ENCODE measurements at regions not wholly inside any gene's neighbourhood (a gene's known extent, or its start where the extent isn't known, plus 50 kb on each side); places are given as distances from the start of the nearest gene placed in this dataset.

DNA sequence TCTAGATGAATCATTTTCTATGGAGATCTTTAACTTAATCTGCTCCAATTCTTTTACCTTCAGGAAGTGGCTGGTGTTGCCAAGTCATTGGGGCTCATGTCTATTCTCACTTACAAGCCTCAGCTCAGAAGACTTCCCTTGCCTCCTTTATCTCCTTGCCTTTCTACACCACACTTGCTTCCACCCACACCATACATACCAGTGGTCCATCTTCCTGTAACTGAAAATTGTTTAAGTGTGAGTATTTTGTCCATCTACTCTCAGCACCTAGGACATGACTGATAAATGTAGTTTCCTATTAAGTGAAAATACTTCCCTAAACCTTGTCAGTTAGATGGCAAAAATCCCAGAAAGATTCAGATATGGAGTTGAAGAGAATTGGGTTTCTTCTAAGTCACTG lies 199.7 kb upstream of the CPNE8 start:
- DNase-seq (ENCODE audit: low spot score in 2 of 2) = no peak
- in situ Hi-C loops (cut with MboI; ENCODE audit: low sequenced_read_pairs) = loop anchor here (25.0 kb wide), 2 partner anchors 157 to 768 kb away; no protein-coding TSS in a partner anchor
- H3K4me3 ChIP-seq = no peak overlapping the region

DNA sequence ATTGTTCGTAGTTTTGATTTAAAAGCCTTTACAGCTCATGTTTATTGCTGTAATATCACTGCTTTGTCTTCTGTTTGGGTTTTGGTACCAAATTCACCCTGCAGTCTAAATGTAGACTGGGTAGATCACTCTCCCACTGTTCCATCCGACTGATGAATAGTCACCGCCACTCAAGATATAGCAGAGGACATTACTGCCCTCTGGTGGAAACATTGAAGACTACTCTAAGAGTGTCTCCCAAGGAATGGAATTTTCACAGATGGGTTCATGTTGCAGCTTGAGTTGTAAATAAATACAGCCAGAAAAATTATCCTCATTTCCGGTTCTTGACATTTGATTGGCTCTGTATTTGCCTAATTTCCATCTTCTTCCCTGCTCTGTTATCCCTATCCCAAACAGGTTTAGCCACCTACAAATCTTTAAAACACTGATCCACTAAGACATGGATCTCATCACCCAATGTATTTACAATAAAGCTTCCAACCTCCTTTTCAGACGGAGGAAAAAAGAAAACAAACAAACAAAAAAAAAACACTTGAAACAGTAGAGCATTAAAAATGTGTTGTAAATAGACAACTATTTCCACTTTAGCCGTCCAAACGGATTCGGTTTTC lies 198.3 kb upstream of the CPNE8 start:
- Histone ChIP-seq H3K4me3 (no peak overlapping the region), H3K27me3 (ENCODE audit: low read depth) (no peaks in the 10 kb centered on the region), H3K36me3 (replicated peaks) (no peaks in the 10 kb centered on the region), H3K9me3 (no peaks in the 10 kb centered on the region), H3K4me1 (peaks cover 13% of the 10 kb centered on the region)
- in situ Hi-C loops (cut with MboI; ENCODE audit: low sequenced_read_pairs) = loop anchor here (5.0 to 25.0 kb wide), 3 partner anchors 159 to 766 kb away; partner anchors contain the start of gene CPNE8
- DNase-seq (ENCODE audit: low spot score in 2 of 2) = peak; percentile 59 to 84

More for the DNA sequence above, 199.7 kb upstream of the CPNE8 start:
- no peaks in the 10 kb centered on the region for H3K9me3 ChIP-seq
- H3K36me3 ChIP-seq (replicated peaks) = no peaks in the 10 kb centered on the region
- peaks cover 13% of the 10 kb centered on the region for H3K4me1 ChIP-seq
- no peaks in the 10 kb centered on the region for H3K27me3 ChIP-seq (ENCODE audit: low read depth)

DNA sequence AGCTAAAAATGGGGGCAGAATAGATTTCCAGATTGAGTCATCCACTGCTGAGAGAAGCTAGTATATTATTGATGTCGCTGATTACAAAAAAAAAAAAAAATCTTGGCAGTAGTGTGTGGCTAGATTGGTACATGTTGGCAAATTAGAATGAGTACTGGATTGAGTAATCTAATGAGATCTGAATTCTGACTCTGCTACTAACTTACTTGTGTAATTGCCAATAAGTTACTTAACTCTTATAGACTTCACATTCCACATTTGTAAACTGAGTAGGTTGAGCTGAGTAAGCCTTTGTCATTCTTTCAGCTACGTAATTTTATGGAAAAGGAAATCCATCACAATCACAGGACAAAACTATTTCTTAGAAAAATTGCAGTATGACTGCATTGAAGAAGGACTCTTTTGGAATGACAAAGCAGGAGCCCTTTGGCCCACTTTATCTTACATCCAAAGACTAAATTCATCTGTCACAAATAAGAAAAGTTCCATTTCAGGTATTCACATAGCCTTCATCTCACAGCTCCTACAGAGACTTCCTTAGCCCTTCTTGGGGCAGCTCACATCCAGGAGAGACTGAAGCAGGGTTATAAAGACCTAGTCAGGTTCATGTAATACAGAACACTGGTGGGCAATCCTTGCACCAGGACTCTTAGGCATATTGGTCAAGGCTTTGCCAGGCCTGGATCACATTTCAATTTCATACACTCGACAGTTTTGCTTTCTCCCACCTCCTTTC lies 197.3 kb upstream of the CPNE8 start:
- no peaks in the 10 kb centered on the region for H3K27me3 ChIP-seq (ENCODE audit: low read depth)
- H3K36me3 ChIP-seq (replicated peaks) = no peaks in the 10 kb centered on the region
- H3K4me1 ChIP-seq = peaks cover 13% of the 10 kb centered on the region
- no peaks in the 10 kb centered on the region for H3K9me3 ChIP-seq
- no peak overlapping the region for H3K4me3 ChIP-seq
- in situ Hi-C loops (cut with MboI; ENCODE audit: low sequenced_read_pairs) = loop anchor here (5.0 to 25.0 kb wide), 3 partner anchors 160 to 765 kb away; partner anchors contain the start of gene CPNE8
- DNase-seq (ENCODE audit: low spot score in 2 of 2) = peak in 1 of 2 experiments; percentile 77

DNA sequence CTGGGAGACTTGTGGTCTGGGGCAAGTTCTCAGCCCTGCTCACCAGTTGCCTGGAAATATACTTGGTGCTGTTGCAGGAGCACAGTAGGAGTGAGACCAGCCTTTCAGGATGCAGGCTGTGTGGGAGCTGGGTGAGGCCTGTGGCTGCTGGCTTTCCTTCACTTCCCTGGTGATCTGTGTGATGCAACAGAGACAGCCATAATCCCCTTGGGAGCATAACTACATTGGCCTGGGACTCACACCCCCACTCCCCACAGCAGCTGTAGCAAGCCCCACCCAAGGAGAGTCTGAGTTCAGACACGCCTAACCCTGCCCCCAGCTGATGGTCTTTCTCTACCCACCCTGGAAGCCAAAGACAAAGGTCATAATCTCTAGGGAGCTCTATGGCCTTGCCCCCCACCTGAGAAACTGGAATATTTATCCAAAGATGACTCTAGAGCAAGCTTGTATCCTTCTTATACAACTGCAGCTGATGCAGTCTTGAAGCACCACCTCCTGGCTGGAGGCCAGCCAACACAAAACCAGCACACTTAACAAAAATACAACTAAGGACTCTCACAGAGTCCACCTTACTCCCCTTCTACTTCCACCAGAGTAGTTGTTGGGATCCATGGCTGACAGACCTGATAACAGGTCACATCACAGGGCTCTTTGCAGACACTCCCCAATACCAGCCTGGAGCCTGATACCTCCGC lies 190.4 kb upstream of the CPNE8 start:
- H3K4me3 ChIP-seq = no peak overlapping the region
- peaks cover 25% of the 10 kb centered on the region for H3K4me1 ChIP-seq
- no peaks in the 10 kb centered on the region for H3K27me3 ChIP-seq (ENCODE audit: low read depth)
- no peaks in the 10 kb centered on the region for H3K9me3 ChIP-seq
- in situ Hi-C loops (cut with MboI; ENCODE audit: low sequenced_read_pairs) = no loop called here
- no peak for DNase-seq (ENCODE audit: low spot score in 2 of 2)
- H3K36me3 ChIP-seq (replicated peaks) = no peaks in the 10 kb centered on the region

DNA sequence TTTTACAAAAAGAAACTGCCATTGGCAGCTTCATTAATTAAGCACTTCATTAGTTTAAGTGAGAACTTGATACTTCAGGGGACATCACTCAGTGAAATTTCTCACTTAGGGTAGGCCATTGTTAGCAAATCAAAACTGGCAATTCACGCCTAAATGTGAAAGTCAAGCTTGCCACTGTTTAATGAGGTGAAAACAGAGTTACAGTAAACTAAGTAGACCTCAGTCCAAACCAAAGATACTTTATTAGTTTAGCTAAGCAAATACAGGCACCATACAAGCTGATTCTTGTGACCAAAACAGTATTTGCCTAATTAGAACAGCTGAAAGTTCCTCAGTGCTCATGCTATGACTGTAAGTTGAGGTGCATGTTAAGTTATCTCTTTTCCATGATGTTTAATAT lies 176.5 kb upstream of the CPNE8 start:
- Histone ChIP-seq H3K9me3 (no peaks in the 10 kb centered on the region), H3K27me3 (ENCODE audit: low read depth) (no peaks in the 10 kb centered on the region), H3K4me1 (peaks cover 7% of the 10 kb centered on the region; the same call in 1 of the 2 replicates), H3K4me3 (no peak overlapping the region), H3K36me3 (replicated peaks) (no peaks in the 10 kb centered on the region)
- in situ Hi-C loops (cut with MboI; ENCODE audit: low sequenced_read_pairs) = no loop called here
- no peak for DNase-seq (ENCODE audit: low spot score in 2 of 2)

DNA sequence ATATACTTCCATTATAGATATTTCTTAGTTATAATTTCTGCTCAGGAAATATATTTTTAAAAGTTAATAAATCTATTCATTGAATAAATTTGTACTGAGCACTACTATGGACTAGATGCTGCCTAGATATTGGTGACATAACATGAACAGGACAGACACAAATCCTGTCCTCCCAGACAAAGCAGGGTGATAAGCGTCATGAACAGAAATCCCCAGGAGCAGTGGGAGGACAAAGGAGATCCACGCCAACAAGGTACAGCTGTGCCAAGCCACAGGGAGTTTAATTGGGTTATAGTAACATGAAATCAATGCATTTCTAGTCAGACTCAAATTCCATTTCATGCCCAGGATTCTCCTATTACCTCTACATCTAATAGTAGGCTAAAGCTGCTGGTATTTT lies 171.8 kb upstream of the CPNE8 start:
- H3K36me3 ChIP-seq (replicated peaks) = no peaks in the 10 kb centered on the region
- in situ Hi-C loops (cut with MboI; ENCODE audit: low sequenced_read_pairs) = no loop called here
- H3K4me1 ChIP-seq = peaks cover 11% of the 10 kb centered on the region
- no peaks in the 10 kb centered on the region for H3K27me3 ChIP-seq (ENCODE audit: low read depth)
- H3K4me3 ChIP-seq = no peak overlapping the region
- DNase-seq (ENCODE audit: low spot score in 2 of 2) = no peak
- no peaks in the 10 kb centered on the region for H3K9me3 ChIP-seq

DNA sequence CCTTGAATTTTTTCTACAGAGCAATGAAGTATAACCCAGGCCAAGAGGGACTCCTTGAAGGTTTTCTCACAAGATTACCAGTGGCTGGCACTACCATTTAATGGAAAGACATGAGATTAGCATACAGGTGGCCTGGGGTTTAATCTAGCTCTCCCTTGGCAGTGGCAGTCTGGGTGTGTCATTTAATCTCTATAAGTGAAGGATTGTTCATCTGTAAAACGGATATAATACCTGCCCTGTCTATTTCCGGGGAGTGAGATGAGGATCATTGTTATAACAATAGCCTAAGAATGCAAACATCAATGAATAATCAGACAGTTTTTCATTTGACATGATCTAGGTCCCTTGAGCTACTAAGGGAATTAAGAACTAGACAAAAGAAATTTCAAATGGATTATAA lies 168.7 kb upstream of the CPNE8 start:
- no peak for DNase-seq (ENCODE audit: low spot score in 2 of 2)

DNA sequence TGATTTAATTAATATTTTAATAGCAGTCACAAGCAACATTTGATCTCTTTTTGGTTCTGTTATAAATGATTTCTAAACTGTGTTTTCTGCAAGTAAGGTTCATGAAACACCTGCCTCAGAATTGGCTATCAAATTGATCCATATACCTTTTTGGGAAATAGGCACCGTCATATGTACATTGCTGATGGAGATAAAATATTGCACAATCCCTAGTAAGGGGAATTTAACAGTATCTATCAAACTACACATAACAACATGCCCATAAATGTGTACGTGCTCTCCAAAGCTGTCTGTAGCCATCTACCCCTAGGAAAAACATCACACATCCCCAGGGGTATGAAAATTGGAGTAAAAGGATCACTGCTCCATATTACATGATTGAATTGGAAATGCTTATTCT lies 167.3 kb upstream of the CPNE8 start:
- in situ Hi-C loops (cut with MboI; ENCODE audit: low sequenced_read_pairs) = no loop called here
- no peaks in the 10 kb centered on the region for H3K9me3 ChIP-seq
- H3K36me3 ChIP-seq (replicated peaks) = no peaks in the 10 kb centered on the region
- DNase-seq (ENCODE audit: low spot score in 2 of 2) = no peak
- H3K4me1 ChIP-seq = peaks cover 4% of the 10 kb centered on the region
- H3K27me3 ChIP-seq (ENCODE audit: low read depth) = no peaks in the 10 kb centered on the region
- H3K4me3 ChIP-seq = no peak overlapping the region

More for the DNA sequence above, 168.7 kb upstream of the CPNE8 start:
- H3K4me3 ChIP-seq = no peak overlapping the region
- H3K36me3 ChIP-seq (replicated peaks) = no peaks in the 10 kb centered on the region
- no peaks in the 10 kb centered on the region for H3K27me3 ChIP-seq (ENCODE audit: low read depth)
- in situ Hi-C loops (cut with MboI; ENCODE audit: low sequenced_read_pairs) = no loop called here
- no peaks in the 10 kb centered on the region for H3K9me3 ChIP-seq
- peaks cover 4% of the 10 kb centered on the region for H3K4me1 ChIP-seq

DNA sequence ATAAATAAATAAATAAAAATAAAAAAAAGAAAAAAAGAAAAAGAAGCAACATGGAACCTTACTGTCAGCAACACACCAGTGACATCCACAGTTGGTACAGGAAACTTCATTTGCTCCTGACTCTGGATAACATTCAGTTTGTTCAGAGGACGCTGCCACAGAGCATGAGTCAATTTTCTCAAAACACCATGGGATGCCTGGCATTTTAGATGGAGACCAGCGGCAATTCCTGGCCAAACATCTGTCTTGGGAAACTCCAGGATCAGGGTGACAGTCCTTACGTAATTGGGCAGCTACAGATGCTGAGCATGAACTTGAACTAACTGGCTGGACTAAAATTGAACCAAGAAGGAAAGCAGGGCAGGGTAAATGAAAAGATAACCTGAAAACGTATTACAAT lies 166.2 kb upstream of the CPNE8 start:
- no peaks in the 10 kb centered on the region for H3K27me3 ChIP-seq (ENCODE audit: low read depth)
- H3K9me3 ChIP-seq = no peaks in the 10 kb centered on the region
- no peaks in the 10 kb centered on the region for H3K36me3 ChIP-seq (replicated peaks)
- H3K4me3 ChIP-seq = no peak overlapping the region
- DNase-seq (ENCODE audit: low spot score in 2 of 2) = no peak
- in situ Hi-C loops (cut with MboI; ENCODE audit: low sequenced_read_pairs) = no loop called here
- peaks cover 4% of the 10 kb centered on the region for H3K4me1 ChIP-seq

DNA sequence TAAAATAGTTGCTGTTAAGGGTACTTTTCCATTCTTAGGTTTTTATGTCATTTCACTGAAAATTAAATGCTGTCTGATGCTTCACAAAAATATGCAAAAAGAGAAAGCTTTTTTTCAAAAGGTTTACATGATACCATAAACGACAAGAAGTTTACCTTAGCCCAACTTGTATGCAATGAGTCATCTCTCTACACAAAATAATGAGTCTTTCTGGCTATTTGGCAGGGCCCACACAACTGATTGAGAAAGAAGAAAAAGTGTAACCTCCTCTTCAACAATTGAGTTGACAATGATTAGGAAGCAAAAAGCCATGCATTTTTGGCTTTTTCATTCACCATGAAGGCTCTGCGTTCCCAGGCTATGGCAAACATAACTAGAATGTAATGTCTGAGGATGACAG lies 165.4 kb upstream of the CPNE8 start:
- Histone ChIP-seq H3K4me1 (peaks cover 4% of the 10 kb centered on the region), H3K4me3 (no peak overlapping the region), H3K27me3 (ENCODE audit: low read depth) (no peaks in the 10 kb centered on the region), H3K9me3 (no peaks in the 10 kb centered on the region), H3K36me3 (replicated peaks) (no peaks in the 10 kb centered on the region)
- in situ Hi-C loops (cut with MboI; ENCODE audit: low sequenced_read_pairs) = no loop called here
- DNase-seq (ENCODE audit: low spot score in 2 of 2) = no peak

DNA sequence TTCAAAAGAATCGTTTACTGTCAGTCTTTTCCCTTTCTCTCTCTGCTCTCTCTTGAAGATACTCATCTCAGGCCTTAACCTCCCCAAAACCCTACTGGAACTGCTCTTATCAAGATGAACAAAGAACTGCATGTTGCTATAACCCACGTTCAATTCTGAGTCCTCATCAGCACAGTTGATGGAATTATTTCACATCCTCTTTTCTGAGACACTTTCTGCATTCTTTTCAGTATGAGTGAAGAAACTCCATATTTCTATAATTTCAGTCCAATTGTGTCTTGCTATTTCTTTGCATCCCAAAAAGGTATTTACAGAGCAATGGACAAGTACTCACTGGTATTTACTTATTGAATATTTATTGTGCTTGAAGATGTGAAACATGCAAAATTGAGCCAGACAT lies 160.1 kb upstream of the CPNE8 start:
- DNase-seq (ENCODE audit: low spot score in 2 of 2) = no peak
- Histone ChIP-seq H3K27me3 (ENCODE audit: low read depth) (no peaks in the 10 kb centered on the region), H3K9me3 (no peaks in the 10 kb centered on the region), H3K4me1 (no peaks in the 10 kb centered on the region), H3K4me3 (no peak overlapping the region), H3K36me3 (replicated peaks) (no peaks in the 10 kb centered on the region)
- in situ Hi-C loops (cut with MboI; ENCODE audit: low sequenced_read_pairs) = no loop called here

DNA sequence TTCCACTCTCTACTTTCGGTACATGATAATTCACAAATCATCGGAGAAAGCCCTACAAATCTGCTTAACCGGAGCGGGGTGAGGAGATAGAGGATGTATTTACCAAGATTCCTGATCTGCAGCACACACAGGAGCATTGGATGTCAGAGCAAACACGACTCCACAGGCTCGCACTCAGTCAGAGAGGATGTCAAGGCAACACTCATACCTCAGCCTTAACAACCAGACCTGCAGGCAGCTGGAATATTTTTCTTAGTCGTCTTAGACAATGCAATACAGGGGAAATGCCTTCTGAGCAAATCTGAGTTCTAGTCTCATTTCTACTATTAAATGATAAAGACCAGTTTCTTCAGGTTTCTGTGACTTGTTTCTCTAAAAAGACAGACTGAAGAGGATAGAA lies 159.3 kb upstream of the CPNE8 start:
- Histone ChIP-seq H3K4me3 (no peak overlapping the region), H3K9me3 (no peaks in the 10 kb centered on the region), H3K27me3 (ENCODE audit: low read depth) (no peaks in the 10 kb centered on the region), H3K36me3 (replicated peaks) (no peaks in the 10 kb centered on the region), H3K4me1 (no peaks in the 10 kb centered on the region)
- in situ Hi-C loops (cut with MboI; ENCODE audit: low sequenced_read_pairs) = no loop called here
- DNase-seq (ENCODE audit: low spot score in 2 of 2) = no peak

DNA sequence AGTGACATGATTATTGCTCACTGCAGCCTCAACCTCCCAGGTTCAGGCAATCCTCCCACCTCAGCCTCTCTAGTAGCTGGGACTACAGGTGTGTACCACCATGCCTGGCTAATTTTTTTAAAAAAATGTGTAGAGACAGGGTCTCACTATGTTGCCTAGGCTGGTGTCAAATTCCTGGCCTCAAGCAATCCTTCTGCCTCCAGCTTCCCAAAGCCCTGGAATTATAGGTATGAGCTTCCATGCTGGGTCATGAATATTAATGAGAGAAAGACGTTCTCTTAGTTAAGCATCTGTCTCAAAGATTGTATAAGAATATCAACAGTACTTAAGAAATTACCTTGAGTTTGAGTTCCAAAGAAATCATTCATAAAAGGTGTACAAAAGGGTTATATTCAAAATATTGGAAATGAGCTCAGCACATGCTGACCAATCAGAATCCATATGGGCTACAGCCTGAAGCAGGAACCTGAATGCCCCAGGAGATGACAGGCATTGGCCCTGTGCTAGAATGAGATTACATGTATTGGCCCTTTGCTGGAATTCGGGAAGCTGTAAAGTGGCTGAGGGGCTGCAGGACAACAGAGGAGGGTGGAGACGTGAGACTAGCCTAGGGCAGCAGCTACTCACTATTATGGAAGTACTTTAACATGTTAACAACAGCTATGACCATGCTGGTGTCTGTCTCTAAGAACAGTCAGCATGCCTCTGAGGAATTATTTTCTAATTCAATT lies 157.0 kb upstream of the CPNE8 start:
- Histone ChIP-seq H3K4me1 (peaks cover 5% of the 10 kb centered on the region), H3K9me3 (no peaks in the 10 kb centered on the region), H3K27me3 (ENCODE audit: low read depth) (no peaks in the 10 kb centered on the region), H3K4me3 (no peak overlapping the region), H3K36me3 (replicated peaks) (no peaks in the 10 kb centered on the region)
- in situ Hi-C loops (cut with MboI; ENCODE audit: low sequenced_read_pairs) = no loop called here
- no peak for DNase-seq (ENCODE audit: low spot score in 2 of 2)
